Nephron (organoid): ENCODE measurements at regions not wholly inside any gene's neighbourhood (a gene's known extent, or its start where the extent isn't known, plus 50 kb on each side); places are given as distances from the start of the nearest gene placed in this dataset.

Experiments used
- H3K27ac Mint-ChIP-seq, 3 experiments: 2 replicates each; pipeline ENCODE4 v1.8.0; 2020; ENCODE audit warnings: mixed read lengths in 3 of 3, mild to moderate bottlenecking in 2 of 3, moderate library complexity in 1 of 3
- H3K27me3 Mint-ChIP-seq: 2 replicates; pipeline ENCODE4 v1.8.0; 2021; ENCODE audit warnings: low read depth, mild to moderate bottlenecking, moderate library complexity, mixed read lengths
- H3K36me3 Mint-ChIP-seq: 2 replicates; pipeline ENCODE4 v1.8.0; 2020; ENCODE audit warnings: low read depth, mixed read lengths
- H3K4me1 Mint-ChIP-seq: 2 replicates; pipeline ENCODE4 v1.8.0; 2020; ENCODE audit warnings: mixed read lengths
- H3K4me3 Mint-ChIP-seq, 3 experiments: 2 replicates each; pipeline ENCODE4 v1.8.0; 2020; ENCODE audit warnings: mild to moderate bottlenecking in 3 of 3, mixed read lengths in 3 of 3, moderate library complexity in 2 of 3
- H3K9me3 Mint-ChIP-seq: 2 replicates; pipeline ENCODE4 v1.8.0; 2020; ENCODE audit warnings: mixed read lengths
- CTCF ChIP-seq, 3 experiments: fragments of 200-600 bp; sonication (generic); IDR thresholded peaks; one replicate each; pipeline ENCODE4 v1.5.0; 2021; ENCODE audit warnings: antibody characterized with exemption in 3 of 3; ENCODE audit not compliant: unreplicated experiment in 3 of 3

DNA sequence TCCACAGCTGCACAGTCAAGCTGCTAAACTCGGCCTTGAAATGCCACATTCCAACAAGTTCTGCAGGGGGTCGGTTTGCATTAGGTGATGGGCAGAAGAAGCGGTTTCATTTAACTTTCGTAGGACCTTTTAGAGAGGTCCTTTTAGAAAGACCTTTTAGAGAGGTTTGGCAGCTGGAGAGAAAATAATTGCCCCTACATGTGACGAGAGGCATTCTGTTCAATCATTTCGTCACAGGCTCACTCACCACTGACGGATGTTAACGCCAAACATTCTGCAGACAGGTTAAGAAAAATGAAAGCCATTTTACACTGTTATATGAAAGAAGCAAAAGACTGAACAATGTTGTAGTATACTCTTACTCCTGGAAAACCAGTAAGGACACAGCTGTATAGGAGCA, 76.5 kb upstream of the ZNF423 start:
- Mint-ChIP-seq H3K36me3 (no peaks in the 10 kb centered on the region), H3K27me3 (peaks cover 16% of the 10 kb centered on the region), H3K4me1 (peaks cover 29% of the 10 kb centered on the region), H3K27ac (peak overlapping the region; percentile 9 to 70 (median 54)), H3K4me3 (no peak overlapping the region), H3K9me3 (peaks cover 5% of the 10 kb centered on the region)
- TF ChIP-seq CTCF (IDR thresholded peaks at IDR 0.05; ENCODE audit: unreplicated experiment in 3 of 3), result no peak

- H3K4me1 Mint-ChIP-seq, result peaks cover 29% of the 10 kb centered on the region
- H3K36me3 Mint-ChIP-seq, result no peaks in the 10 kb centered on the region
- no peak for TF ChIP-seq CTCF (IDR thresholded peaks at IDR 0.05; ENCODE audit: unreplicated experiment in 3 of 3)
- peaks cover 15% of the 10 kb centered on the region for H3K27me3 Mint-ChIP-seq
- peaks cover 5% of the 10 kb centered on the region for H3K9me3 Mint-ChIP-seq
- peak overlapping the region; percentile 9 to 70 (median 54) for H3K27ac Mint-ChIP-seq
- H3K4me3 Mint-ChIP-seq, result no peak overlapping the region
Measured at GRCh38 chr16:49932946-49933345, 77.0 kb upstream of the ZNF423 start.

DNA sequence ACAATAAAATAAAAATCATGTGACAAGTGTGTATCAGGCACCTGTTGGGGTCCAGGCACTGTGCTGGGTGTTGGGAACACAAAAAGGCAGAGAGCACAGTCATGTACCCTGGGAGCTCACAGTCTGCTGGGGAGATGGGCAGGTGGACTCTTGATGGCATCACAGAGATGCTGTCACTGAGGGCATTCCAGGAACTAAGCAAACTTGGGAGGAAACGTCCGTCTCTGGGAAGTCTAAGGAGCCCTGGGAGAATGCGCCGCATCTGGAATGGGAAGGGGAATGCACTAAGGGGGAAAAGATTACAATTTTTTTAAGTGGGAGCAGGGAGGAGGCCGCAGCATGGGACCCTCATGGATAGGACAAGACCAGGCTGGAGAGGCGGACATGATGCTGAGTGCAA, 80.9 kb upstream of the ZNF423 start:
- peaks cover 16% of the 10 kb centered on the region for H3K4me1 Mint-ChIP-seq

GRCh38 chr16:49937886-49938285, 82.0 kb upstream of the ZNF423 start:
- H3K9me3 Mint-ChIP-seq, result peaks cover 10% of the 10 kb centered on the region
- H3K4me3 Mint-ChIP-seq, result no peak overlapping the region
- no peaks in the 10 kb centered on the region for H3K36me3 Mint-ChIP-seq
- H3K27me3 Mint-ChIP-seq, result peaks cover 21% of the 10 kb centered on the region
- TF ChIP-seq CTCF (IDR thresholded peaks at IDR 0.05; ENCODE audit: unreplicated experiment in 3 of 3), result no peak
- H3K27ac Mint-ChIP-seq, result no peak overlapping the region
- peaks cover 5% of the 10 kb centered on the region for H3K4me1 Mint-ChIP-seq

More for the DNA sequence above, 80.9 kb upstream of the ZNF423 start:
- peaks cover 7% of the 10 kb centered on the region for H3K9me3 Mint-ChIP-seq
- no peak overlapping the region for H3K4me3 Mint-ChIP-seq
- TF ChIP-seq CTCF (IDR thresholded peaks at IDR 0.05; ENCODE audit: unreplicated experiment in 3 of 3), result no peak
- H3K27ac Mint-ChIP-seq, result no peak overlapping the region
- H3K27me3 Mint-ChIP-seq, result peaks cover 24% of the 10 kb centered on the region
- H3K36me3 Mint-ChIP-seq, result no peaks in the 10 kb centered on the region

- Mint-ChIP-seq H3K36me3 (no peaks in the 10 kb centered on the region), H3K27ac (no peak overlapping the region), H3K27me3 (peaks cover 20% of the 10 kb centered on the region), H3K4me3 (no peak overlapping the region), H3K4me1 (no peaks in the 10 kb centered on the region), H3K9me3 (peaks cover 10% of the 10 kb centered on the region)
- no peak for TF ChIP-seq CTCF (IDR thresholded peaks at IDR 0.05; ENCODE audit: unreplicated experiment in 3 of 3)
Measured at GRCh38 chr16:49939495-49939894, 83.6 kb upstream of the ZNF423 start.

DNA sequence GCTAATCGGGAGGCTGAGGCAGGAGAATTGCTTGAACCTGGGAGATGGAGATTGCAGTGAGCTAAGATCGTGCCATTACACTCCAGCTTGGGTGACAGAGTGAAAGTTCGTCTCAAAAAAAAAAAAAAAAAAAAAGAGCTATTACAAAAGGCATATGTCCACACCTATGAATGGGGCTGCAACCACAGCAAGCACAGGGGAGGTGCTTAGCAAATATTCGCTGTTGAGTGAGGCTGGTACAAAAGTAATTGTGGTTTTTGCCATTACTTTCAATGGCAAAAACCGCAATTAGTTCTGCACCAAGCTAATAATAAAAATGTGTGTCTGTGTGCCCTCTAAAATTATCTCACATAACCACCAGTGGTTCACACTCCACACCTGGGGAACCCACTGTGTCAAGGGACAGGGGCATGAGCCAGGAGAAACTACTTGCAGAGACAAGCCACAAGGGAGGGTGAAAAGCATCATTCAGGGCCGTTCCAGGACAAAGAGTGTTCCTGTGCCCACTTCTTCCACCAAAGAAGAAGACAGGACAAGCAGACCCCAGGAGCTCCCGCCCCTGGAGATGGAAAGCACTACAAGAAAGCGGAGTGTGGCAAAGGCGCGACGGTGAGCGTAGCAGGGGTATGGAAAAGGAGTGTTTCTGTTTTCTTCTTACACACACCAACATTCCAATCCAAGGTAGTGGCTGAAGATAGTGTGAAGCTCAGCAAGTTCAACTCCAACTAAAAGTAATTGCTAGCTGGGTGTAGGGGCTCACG, 84.4 kb upstream of the CNEP1R1 start:
- no peaks in the 10 kb centered on the region for H3K36me3 Mint-ChIP-seq
- TF ChIP-seq CTCF (IDR thresholded peaks at IDR 0.05; ENCODE audit: unreplicated experiment in 3 of 3), result no peak
- no peaks in the 10 kb centered on the region for H3K4me1 Mint-ChIP-seq
- no peak overlapping the region for H3K4me3 Mint-ChIP-seq
- H3K27ac Mint-ChIP-seq, result no peak overlapping the region
- H3K9me3 Mint-ChIP-seq, result peaks cover 10% of the 10 kb centered on the region
- peaks cover 14% of the 10 kb centered on the region for H3K27me3 Mint-ChIP-seq
